ENCODE measurements at regions not wholly inside any gene's neighbourhood (a gene's known extent, or its start where the extent isn't known, plus 50 kb on each side); places are given as distances from the start of the nearest gene placed in this dataset.

DNA sequence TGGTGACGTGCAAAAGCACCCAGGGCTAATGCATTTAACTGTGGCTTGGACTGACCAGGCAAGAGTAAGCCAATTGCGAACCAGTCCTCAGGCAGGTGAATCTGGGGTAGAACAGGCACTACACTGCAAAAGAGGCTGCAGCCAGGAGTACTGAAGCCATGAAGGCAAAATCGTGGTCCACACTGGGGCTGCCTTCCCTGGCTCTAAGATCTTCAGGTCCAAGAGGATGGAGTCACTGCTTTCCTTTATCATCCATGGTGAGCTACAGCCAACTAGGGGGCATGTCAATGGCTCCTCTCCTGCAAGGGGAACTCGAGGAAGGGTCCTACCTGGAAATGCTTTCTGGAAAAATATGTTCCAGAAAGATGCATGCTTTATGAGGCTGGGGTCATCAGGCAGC, 100.6 kb upstream of the AJAP1 start:
- DNase-seq, result no peak

DNA sequence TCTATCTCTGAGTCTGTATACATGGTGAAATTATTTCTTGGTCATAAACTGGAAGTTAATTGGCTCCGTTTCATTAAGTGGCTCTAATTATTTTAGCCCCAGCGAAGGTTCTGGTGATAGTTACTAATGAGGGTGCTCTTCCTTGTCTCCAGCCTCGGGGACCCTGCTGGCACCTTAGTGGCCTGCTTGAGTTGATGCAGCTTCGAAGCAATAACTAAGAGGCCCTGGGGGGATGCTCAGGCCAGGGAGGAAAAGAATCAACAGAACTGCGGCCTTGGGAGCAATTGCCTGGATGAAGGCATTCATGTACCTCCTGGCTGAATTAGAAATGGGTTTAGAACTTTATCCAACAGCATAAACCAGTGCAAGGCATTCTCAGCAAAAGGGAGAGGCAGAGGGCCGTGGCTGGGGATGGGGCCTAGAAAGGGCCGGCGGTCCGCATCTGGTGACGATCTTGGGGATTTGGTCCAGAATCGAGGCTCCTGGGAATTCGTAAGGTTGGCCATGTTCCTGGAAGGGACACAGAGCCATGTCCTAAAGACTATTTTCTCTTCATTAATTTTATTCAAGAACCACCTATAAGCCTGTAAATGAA, 100.0 kb upstream of the AJAP1 start:
- no peak for DNase-seq

DNA sequence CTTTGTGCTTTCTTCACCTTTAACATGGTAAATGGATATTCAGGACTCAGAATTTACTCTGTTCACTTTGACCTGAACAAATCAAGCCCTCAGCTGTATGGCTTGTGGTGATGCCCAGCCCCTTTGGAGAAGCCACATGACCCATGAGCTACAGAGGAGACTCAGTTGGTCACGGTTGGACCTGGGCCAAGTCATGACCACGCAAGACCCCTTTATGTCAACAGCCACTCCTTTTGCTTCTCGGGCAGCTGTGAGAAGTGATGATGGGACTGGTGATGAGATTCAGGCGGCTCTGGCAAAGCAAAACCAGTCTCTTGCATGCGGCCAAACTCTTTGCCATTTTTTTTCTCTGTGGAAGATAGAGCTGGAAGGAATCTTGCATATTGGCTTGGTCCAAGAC, 96.5 kb upstream of the AJAP1 start:
- no peak for DNase-seq

DNA sequence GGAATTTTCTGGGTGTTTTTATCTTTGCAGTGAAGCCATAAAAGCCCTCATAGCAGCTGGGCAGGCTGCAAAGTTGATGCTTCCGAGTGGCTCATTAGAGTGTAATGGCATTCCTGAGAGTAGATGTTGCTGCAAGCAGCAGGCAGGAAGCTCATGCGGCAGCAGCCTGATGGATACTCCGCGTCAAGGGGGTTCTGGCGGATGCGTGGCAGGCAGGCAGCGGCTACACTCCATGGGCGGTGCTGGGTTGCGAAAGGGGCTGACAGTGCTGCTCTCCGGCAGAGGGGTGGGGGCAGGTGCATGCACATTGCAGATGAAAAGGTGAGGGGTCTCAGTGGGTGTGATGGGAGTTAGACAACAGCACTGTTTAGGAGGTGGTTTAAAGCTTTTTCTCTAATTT, 93.2 kb upstream of the AJAP1 start:
- DNase-seq, result peak; percentile 40

DNA sequence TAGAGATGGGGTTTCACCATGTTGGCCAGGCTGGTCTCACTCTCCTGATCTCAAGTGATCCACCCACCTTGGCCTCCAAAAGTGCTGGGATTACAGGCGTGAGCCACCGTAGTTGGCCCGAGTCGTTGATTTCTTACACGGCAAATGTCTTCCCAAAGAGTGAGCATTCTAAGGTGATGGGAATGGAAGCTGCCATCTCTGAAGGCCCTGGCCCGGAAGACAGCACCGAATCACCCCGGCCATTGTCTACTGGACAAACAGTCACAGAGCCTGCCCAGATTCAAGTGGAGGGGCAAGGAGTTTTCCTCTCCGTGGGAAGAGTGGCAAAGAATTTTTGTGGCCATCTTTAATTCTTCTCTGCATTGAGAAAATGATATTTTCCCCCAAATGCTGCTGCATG, 92.1 kb upstream of the AJAP1 start:
- DNase-seq, result no peak

DNA sequence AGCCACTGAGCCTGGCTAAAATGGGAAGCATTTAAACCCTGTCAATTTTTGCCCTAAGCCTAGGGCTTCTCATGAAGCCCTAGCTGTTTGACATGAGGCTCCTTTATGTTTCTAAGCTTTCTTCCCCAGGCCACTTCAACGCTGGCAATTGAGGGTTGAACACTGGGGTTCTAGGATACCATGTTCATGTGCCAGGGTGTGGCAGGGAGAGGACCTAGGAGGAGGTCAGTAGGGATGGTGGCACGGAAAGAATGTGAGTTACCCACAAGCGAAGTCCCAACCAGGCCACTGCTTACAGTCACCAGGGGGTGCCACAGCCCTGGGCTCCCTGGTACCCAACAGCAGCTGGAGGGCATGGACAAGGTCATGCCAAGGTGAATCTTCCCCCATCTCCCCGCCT, 90.8 kb upstream of the AJAP1 start:
- DNase-seq, result no peak

DNA sequence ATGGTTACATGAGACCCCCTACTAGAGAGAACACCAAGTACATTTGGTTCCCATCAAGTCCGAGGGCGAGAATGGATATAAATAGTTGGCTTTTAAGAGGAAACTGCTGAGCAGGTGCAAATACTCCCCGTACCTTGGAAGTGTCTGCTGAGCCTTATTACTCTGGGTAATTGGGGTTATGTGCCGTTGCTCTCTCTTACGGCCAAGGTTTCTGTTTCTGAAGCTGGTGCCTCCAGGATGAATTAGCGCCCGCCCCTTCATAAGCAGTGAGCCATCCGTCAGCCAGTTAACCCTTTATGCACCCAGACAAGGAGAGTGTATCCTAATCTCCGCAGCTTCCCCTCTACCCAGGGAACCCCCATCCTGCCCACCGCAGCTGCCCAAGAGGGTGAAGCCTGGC, 90.4 kb upstream of the AJAP1 start:
- DNase-seq, result no peak

DNA sequence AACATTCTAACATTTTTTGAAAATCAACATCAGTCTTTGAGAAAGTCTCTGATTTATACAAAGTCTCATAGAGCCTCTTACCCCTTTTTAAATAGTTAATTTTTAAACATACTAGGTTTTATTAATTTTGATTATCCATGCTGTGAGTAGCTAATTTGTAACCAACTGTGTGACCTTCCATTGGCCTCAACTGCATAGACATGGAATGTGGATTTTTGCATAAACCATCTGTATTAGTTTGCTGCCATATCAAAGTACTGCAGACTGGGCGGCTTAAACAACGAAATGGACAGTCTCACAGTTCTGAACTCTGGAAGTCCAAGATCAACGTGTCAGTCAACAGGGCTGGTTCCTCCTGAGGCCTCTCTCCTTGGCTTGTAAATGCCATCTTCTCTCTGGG, 89.2 kb upstream of the AJAP1 start:
- no peak for DNase-seq

DNA sequence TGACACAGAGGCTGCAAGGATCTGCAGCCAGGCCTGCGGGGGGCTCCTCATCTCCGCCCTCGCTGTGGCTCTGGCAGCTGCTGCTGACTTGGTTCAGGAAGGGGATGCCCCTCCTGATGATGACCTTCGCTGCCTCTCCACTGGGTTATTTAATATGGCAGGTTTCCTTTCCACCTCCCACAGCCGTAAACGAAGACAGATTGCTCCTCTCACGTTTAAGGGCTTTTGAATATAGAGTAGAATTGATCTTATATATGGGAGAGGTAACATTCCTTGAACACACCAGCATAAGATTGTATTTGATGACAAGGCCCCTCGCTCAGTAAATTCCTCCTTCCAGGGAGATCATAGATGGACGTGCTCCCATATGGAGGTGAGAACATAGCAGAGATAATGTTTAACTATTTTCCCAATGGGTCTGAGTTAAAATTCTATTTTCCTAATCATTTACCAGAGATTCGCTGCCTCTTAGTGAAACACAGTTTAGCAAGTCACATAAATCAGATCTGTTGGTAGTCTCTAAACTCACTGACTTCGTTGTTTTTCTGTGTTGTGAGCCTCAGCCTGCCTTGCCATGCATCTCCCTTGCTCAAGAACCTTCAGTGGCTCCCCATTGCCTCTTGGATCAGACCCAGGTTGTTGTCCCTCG, 88.5 kb upstream of the AJAP1 start:
- DNase-seq, result no peak

DNA sequence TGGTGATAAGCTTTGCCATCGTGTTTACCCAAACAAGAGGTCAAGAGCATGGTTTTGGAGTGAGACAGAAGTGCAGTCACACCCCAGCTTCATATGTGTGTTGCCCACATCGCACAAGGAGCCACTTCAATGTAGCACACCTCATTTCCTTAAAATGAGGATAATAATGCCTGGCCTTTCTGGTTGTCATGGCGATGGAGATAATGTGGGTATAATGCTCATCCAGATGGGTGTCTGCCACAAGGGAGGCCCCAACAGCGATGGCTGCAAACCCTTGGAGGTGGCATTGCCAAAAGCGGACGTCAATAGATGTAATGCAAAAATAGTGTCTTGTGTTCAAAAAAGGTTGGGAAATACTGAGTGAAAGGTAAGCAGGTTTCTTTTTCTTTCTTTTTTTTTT, 83.1 kb upstream of the AJAP1 start:
- no peak for DNase-seq

DNA sequence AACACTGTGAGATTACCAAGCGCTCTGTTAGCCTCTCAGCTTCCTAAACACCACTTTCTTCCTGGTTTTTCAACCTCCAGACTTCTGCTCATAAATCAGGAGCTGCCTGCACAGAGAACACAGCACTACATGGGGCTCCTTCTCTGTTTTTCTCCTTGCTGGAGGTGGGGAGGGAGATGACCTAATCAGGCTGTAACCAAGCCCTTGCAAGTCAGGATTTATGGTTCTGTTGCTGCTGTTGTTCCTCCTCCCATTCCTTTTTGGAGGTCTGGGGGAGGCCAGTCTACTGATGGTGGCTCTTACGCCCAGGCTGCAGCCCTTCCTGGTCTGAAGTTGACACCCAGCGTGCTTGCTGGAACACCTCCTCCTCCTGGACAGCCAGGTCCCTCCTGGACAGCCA, 80.9 kb upstream of the AJAP1 start:
- no peak for DNase-seq

DNA sequence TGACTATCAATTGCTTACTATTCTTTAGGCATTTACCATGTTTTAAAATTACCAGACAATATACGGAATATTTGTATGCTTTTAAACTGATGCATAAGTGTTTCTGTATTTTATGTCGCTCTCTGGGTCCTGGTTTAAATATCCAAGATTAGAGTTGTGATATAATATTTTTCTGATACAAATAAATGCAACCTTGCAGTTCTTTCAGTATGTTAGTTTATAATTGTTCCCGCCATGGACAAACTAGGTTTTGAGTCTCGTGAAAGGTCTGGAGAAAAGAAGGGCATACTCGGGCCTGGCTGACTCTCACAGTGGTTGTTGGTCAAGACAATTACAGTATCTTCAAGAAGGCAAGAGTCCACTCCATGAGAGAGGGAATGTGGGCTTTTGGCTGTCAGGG, 72.6 kb upstream of the AJAP1 start:
- DNase-seq, result no peak

DNA sequence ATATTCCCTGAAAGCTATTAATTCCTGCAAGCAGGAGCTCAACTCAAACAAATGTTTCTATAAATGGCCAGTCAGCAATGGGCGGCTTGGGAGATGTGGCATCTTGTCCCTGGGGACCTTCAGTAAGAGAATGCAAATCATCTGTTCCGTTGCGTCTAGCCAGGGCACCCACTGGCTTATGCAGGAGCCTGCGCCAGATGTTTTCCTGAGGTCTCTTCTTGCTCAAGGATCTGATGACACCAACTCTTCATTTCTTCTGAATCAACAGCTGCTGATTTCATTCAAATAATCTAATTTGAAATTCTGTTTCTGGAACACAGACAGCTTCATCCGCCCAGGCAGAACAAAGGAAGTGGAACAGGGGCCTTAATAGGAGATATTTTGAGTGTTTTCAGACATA, 70.0 kb upstream of the AJAP1 start:
- no peak for DNase-seq

DNA sequence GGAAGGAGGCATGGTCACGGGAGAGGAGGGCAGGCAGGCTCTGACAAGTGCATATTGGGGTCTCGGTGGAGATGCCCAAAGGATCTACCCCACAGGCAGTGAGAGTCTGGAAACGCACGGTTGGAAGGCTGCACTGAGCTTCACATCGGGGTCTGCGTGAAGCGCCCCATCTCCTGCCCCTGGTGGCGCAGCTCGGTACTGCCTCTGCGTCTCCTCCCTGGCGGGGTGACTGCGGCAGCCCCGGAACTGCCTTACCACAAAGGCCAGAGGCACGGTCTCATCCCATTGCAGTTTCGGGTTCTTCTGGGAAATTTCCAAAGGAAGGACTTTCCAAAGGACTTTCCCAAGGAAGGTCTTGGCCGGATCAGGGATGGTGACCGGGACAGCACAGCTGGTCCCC, 69.2 kb upstream of the AJAP1 start:
- peak; percentile 65 for DNase-seq

DNA sequence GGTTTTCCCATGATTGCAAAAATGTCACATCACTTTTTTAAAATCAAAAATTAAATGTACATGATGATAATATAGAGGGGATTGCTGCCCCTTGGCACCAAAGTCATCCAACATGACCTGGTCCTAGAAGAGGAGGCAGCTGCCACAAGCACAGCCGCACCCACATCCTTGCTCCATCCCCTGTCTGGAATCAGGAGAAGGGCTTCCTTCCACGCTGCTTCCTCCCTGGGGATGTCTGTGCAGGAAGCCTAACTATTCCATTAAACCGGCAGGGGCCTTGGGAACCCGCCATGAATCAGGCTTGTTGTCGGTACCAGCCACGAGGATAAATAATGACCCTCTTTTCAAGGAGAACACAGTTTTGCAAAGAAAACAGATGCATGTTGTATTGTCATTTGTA, 68.7 kb upstream of the AJAP1 start:
- no peak for DNase-seq

DNA sequence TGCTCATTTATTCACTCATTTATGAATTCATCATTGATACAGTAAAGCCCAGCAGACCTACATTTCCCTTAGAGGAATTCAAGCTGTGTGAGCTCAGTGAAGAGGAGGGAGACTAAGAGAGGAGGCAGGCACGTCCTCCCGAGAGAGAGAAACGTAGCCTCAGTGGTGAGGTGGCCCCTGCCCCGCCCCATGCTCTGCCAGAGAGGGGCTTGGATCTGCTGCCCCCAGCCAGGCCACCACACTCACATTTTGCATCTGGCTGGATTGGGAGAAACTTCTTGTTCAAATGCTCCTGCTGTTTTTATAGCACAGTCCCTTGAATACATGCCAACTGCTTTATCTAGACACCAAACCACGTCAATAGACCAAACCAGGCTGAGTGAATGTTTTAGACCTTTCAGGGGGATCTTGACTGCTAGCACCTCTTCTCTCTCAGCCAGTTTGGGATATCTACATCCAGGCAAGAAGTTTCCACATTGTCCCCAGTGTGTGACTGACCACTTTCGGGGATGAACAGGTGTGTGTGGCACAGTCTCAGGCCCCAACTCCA, 67.7 kb upstream of the AJAP1 start:
- DNase-seq, result no peak

DNA sequence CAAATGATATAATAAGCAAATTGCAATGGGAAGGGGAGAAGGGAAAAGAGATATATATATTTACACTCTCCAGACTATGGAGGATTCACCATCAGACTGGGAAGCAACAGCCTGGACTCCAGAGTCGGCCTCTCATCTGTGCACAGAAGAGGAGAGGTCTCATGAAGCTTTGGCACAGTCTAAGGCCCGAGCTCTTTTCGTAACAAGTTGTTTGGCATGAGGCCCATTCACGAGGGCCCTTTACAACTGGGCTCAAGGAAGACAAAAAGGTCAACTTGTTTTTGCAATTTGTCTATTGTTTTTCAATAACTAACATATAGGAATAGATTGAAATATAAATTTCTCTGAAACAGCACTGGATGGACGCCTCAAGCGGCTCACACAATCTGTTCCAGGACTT, 66.7 kb upstream of the AJAP1 start:
- no peak for DNase-seq

DNA sequence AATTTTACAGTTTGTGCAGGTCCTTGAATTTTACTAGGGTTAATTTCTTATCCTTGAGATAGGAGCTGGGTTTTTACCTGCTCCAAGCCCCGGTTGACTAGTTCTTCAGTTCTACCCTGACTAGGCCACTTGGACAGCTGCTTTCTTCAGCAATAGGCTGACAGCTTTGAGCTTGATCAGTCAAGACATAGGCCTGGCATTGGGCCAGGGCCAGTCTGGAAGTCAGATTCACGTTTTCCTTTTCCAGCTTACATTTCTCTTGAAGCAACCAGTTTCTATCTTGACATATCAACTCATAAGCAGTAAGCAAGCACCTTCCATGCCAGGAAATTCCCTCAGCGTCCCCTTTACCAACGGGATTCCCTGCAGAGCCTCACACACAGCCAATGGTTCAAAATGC, 63.7 kb upstream of the AJAP1 start:
- DNase-seq, result no peak

DNA sequence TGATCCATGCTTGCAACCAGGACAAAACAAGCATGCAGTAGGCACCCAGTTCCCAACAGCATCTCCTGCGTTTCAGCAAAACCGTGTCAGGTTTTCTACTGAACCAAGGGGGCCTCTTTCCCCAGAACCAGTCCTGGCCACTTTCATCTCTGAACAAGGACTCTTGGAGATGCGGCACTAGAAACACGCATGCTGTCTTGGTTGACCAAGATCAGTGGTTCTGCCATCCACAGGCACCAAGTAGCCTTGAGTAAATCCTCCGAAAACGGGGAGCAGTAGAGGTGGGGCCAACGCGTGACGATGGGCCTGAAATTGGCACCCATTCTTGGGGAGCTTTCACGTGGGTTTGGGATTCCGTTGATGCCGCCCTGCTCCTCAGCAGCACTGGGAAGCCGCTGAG, 62.5 kb upstream of the AJAP1 start:
- DNase-seq, result no peak

DNA sequence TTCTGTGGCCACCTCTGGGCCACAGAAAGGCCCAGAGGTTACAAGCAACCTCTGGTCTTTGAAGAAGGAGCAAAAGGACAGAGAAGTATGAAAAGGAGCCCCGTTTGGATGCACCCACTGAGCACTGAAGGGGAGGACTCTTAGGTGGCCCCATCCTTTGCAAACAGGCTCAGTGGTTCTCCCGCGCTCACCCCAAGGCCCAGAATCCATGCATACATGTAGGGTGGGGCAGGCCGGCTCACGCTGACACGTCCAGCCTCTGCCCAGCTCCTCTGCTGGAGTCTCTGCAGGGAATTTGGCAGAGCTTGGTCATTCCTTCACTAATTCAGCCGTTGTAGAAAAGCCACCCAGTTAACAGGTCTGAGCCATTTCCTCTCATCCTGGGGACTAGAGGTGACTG, 61.3 kb upstream of the AJAP1 start:
- no peak for DNase-seq

DNA sequence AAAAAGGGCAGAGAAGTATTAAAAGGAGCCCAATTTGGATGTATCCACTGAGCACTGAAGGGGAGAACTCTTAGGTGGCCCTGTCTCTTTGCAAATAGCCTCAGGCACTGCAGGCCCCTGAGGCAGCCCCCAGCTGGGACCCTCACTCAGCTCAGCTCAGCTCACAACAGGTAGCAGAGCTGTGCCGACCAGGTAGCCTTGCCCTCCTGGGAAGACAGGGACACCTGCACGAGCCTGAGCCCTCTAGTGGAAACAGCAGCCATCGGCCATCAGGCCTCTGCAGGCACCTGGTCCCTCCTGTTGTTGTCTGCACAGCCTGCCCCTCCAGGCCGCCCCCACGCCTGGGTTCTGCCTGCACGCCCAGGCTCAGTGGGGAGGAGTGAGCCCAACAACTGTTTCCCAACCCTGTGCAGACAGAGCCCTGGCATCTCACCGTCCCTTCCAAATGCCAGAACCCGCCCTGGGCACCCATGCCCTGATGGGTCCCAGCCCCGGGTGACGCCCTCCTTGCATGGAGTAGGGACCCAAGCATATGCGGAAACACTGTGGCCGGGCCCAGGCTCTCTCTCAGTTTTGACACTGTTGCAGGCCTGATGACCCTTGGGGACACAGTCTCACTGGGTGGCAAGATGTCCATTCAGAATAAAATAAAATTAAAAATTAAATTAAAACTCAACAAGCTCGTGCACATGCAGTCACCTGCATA, 60.0 kb upstream of the AJAP1 start:
- no peak for DNase-seq

DNA sequence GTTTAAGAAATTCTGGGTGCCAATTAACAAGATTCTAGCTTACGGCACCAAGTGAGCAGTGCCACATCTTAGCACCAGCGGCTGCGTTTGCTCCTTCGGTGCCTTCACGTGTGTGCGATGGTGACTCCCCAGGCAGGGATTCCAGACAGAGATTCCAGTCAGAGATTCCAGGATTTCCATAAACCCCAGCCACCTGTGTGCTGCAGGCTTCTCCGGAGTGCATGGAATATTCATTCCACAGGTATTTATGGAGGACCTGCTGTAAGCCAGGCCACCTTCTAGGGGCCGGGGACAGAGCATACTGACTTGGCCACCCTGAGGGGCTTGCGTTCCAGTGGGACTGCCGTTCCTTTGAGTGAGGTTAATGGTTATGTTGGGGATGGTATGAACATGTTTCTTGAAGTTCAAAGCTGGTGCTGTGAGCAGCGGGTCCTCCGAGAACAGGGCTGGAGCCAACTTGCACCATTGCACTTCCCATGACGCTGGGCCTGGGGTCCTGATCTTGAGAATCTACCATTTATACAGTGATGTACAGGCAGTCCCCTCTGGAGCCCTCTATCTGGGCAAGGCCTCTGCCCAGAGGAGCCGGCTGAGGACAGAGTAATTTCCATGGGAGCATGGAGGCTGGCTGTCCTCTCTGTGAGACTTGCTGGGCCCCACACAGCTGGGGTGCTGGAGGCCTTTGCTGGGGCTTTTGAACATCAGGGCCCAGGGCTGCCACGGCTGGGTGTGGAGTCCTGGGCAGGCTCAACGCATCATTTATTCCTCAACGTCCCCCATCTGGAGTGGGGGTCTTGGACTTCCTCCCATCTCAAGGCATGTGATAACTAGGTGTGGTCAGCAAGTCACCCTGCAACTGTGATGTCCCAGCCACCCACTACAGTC, 58.8 kb upstream of the AJAP1 start:
- no peak for DNase-seq

DNA sequence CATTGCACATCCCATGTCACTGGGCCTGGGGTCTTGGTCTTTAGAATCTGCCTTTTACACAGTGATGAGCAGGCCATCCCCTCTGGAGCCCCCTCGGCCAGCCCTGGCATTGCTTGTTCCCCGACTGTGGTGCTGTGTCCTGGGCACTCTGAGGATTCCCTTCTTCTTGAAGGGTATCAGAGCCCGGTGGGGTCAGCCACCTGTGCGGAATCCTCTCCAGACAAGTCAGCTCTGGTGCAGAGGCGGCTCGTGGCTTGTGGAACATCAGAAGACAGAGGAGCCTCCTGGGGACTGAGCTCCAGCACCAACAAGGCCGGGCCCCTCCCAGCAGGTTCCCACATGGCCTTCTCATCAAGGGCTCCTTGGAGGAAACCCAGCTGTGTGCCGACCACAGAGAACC, 57.9 kb upstream of the AJAP1 start:
- no peak for DNase-seq

Data from eye (tissue), 1 donor.